ENCODE measurements at regions not wholly inside any gene's neighbourhood (a gene's known extent, or its start where the extent isn't known, plus 50 kb on each side); places are given as distances from the start of the nearest gene placed in this dataset.

GRCh38 chr12:59059088-59059935 is 139.0 kb upstream of the LRIG3 start:
- no peak for TF ChIP-seq ZNF548 (tag by site-specific recombination; IDR thresholded peaks at IDR 0.05)
- TF ChIP-seq ZNF341 (tag by site-specific recombination; IDR thresholded peaks at IDR 0.05; ENCODE audit: low read depth) = no peak
- TF ChIP-seq ZBTB20 (tag by site-specific recombination; IDR thresholded peaks at IDR 0.05) = no peak
- no peak for TF ChIP-seq ZNF664 (tag by site-specific recombination; IDR thresholded peaks at IDR 0.05)
- TF ChIP-seq ZNF747 (tag by site-specific recombination; IDR thresholded peaks at IDR 0.05) = no peak
- TF ChIP-seq ELK4 (IDR thresholded peaks at IDR 0.05; ENCODE audit: borderline replicate concordance, low read depth, low read length) = no peak
- no peak for TF ChIP-seq PRDM1 (tag by site-specific recombination; IDR thresholded peaks at IDR 0.05)
- TF ChIP-seq PRDM6 (tag by site-specific recombination; IDR thresholded peaks at IDR 0.05) = no peak
- TF ChIP-seq SCRT1 (tag by site-specific recombination; IDR thresholded peaks at IDR 0.05; ENCODE audit: borderline replicate concordance) = no peak
- no peak for TF ChIP-seq ZNF292 (tag by site-specific recombination; IDR thresholded peaks at IDR 0.05; ENCODE audit: borderline replicate concordance, low read depth)
- no peak for TF ChIP-seq ZXDB (tag by site-specific recombination; IDR thresholded peaks at IDR 0.05)
- no peak for TF ChIP-seq ZSCAN18 (tag by site-specific recombination; IDR thresholded peaks at IDR 0.05)
- no peak for TF ChIP-seq ZNF624 (tag by site-specific recombination; IDR thresholded peaks at IDR 0.05)
- no peak for TF ChIP-seq OVOL3 (tag by site-specific recombination; IDR thresholded peaks at IDR 0.05)
- TF ChIP-seq GLI2 (tag by site-specific recombination; IDR thresholded peaks at IDR 0.05; ENCODE audit: borderline replicate concordance, low read depth) = no peak
- no peak for TF ChIP-seq ZNF768 (tag by site-specific recombination; IDR thresholded peaks at IDR 0.05)
- TF ChIP-seq ZNF248 (tag by site-specific recombination; IDR thresholded peaks at IDR 0.05) = no peak
- TF ChIP-seq ZEB2 (tag by site-specific recombination; IDR thresholded peaks at IDR 0.05) = no peak
- no peak for TF ChIP-seq ZNF23 (tag by site-specific recombination; IDR thresholded peaks at IDR 0.05; ENCODE audit: borderline replicate concordance)
- H3K4me1 ChIP-seq (ENCODE audit: control insufficient read depth, insufficient read depth, low read length) = peaks cover 2% of the 10 kb centered on the region; the same call in 1 of the 2 replicates
- no peaks in the 10 kb centered on the region for H3K36me3 ChIP-seq (ENCODE audit: control insufficient read depth in 2 of 2, insufficient read depth in 1 of 2, low read length in 2 of 2)
- H3K27ac ChIP-seq (ENCODE audit: extremely low read depth, low read depth, low read length) = no peak overlapping the region
- H3K9me3 ChIP-seq (ENCODE audit: control insufficient read depth, insufficient read depth, low read depth, low read length) = no peaks in the 10 kb centered on the region
- ChIA-PET CTCF (no interaction called here), POLR2A (interaction anchor here (0.9 kb wide), 1 partner anchor 8 kb away, joined by 3 read pairs; no protein-coding TSS in a partner anchor)
- no peak overlapping the region for H3K4me3 ChIP-seq (ENCODE audit: low read depth, low read length)

- H3K36me3 ChIP-seq (ENCODE audit: control insufficient read depth in 2 of 2, insufficient read depth in 1 of 2, low read length in 2 of 2) = no peaks in the 10 kb centered on the region
- ChIA-PET POLR2A (interaction anchor here (2.2 kb wide), 1 partner anchor 10 kb away, joined by 5 read pairs; no protein-coding TSS in a partner anchor), CTCF (no interaction called here)
- no peak overlapping the region for H3K27ac ChIP-seq (ENCODE audit: extremely low read depth, low read depth, low read length)
- H3K4me3 ChIP-seq (ENCODE audit: low read depth, low read length) = no peak overlapping the region
- no peaks in the 10 kb centered on the region for H3K9me3 ChIP-seq (ENCODE audit: control insufficient read depth, insufficient read depth, low read depth, low read length)
- H3K4me1 ChIP-seq (ENCODE audit: control insufficient read depth, insufficient read depth, low read length) = 0 out of 2 replicates have a peak, but pooled peaks cover under 1% of the 10 kb centered on the region
- TF ChIP-seq ZBTB11 (tag by site-specific recombination; conservative IDR thresholded peaks at IDR 0.05; ENCODE audit: low read depth) (no peak), ZNF707 (tag by site-specific recombination; IDR thresholded peaks at IDR 0.05) (no peak), ZNF2 (tag by site-specific recombination; IDR thresholded peaks at IDR 0.05) (no peak), TCF7L2 (IDR thresholded peaks at IDR 0.05; ENCODE audit: borderline replicate concordance, low read depth, low read length) (no peak), SCRT1 (tag by site-specific recombination; IDR thresholded peaks at IDR 0.05; ENCODE audit: borderline replicate concordance) (no peak), ZNF248 (tag by site-specific recombination; IDR thresholded peaks at IDR 0.05) (no peak), IKZF3 (tag by site-specific recombination; IDR thresholded peaks at IDR 0.05) (no peak), ZFP41 (tag by site-specific recombination; IDR thresholded peaks at IDR 0.05; ENCODE audit: borderline replicate concordance) (no peak), ZNF48 (tag by site-specific recombination; IDR thresholded peaks at IDR 0.05) (no peak)
These were observed 136.7 kb upstream of the LRIG3 start for GRCh38 chr12:59056966-59057365.
